ENCODE measurements at regions not wholly inside any gene's neighbourhood (a gene's known extent, or its start where the extent isn't known, plus 50 kb on each side); places are given as distances from the start of the nearest gene placed in this dataset.
"Not testable (repeated sequence)": the region's sequence is repeated elsewhere in the genome, so short reads cannot be mapped to it uniquely, and the experiment has no call there.

DNA sequence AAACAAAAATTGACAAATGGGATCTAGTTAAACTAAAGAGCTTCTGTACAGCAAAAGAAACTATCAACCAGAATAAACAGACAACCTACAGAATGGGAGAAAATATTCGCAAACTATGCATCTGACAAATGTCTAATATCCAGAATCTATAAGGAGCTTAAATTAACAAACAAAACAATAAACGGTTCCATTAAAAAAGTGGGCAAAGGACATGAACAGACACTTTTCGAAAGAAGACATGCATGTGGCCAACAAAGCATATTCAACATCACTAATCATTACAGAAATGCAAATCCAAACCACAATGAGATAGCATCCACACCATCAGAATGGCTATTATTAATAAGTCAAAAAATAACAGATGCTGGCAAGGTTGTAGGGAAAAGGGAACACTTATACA, 50.5 kb upstream of the MED13L start:
- DNase-seq = not testable (repeated sequence)

DNA sequence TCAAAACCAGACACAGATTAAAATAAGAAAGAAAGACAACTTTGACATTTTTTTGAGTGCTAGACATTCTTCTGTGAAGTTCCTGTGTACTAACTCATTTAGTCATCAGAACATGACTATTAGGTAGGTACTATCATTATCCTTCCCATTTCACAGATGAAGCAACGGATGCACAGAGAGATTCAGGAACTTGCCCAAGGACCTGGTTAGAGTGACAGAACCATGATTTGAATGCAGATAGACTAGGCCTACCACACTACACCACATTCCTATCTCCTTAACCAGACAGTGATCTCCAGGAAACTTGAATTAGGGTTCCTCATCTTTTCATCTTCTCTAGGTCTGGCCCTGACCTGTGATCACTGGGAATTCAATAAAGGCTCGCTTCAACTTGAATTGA, 54.4 kb upstream of the MED13L start:
- DNase-seq = no peak

DNA sequence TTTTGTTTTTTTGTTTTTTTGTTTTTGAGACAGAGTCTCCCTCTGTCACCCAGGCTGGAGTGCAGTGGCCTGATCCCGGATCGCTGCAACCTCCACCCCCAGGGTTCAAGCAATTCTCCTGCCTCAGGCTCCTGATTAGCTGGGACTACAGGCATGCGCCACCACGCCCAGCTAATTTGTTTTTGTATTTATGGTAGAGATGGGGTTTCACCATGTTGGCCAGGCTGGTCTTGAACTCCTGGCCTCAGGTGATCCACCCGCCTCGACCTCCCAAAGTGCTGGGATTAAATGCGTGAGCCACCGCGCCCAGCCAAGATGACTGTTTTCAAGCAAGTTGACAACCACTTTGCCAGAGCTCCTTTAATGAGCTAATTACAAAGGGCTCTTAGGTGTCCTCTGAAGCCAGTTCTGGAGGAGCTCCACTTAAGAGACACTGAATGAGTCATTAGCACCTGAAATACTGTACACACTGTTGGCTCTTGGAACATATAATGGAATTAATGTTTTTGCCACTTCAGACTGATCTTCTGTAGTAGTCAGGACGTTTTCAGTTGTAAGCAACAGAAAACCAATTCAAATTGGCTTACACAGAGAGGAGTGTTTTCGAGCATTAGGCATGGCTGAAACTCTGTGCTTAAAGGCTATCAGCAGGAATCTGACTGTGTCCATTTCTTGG, 55.4 kb upstream of the MED13L start:
- no peak for DNase-seq

DNA sequence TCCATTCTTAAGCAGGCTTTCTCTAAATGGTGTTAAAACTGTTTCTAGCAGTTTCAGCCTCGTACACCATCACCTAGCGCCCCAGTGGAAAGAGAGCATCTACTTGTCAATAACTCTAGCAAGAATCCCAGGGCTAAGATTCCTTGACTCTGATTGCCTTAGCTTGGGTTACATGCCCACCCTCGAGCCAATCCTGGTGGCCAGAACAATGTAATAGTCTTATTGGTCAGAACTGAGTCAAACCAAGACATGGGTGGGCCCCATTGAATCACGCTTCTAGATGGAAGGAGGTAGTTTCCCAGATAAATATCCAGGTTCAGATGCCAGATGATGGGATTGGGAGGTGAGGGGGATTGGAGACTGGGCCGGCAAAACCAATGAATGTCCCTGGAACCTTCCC, 55.9 kb upstream of the MED13L start:
- DNase-seq = no peak

DNA sequence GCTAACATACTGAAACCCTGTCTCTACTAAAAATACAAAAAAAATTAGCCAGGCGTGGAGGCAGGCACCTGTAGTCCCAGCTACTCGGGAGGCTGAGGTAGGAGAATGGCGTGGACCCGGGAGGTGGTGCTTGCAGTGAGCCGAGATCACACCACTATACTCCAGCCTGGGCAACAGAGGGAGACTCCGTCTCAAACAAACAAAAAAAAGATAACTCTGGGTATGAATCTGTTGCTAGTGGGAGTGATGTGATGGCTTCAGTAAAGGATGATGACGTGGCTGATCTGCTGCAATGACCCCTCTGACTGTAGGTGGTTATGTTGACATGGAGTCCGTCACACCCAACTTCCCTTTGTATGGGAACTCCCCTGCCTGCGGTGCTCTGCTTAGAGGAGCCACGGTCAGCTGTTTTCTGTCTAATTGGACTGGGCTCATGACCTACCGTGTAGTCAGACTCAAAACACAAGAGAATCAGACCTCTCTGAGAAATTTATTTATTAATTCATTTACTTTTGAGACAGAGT, 59.1 kb upstream of the MED13L start:
- DNase-seq = no peak

DNA sequence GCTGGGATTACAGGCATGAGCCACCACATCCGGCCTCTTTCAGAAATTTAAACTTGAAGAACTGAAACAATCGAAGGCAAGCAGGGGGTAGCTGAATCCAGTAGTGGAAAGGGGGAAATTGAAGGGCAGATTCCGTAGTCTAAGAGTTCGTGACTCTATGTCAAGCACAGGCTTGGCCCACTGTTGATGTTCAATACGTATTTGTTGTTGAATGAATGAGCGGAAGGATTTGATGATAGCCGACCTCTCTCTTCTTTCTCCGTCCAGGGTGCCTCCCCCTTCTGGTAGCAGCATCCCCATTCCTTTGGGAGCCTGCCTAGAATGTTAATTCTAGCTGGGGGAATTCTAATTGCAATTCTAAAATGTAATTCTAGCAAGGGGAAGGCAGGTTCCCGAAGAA, 59.8 kb upstream of the MED13L start:
- no peak for DNase-seq

DNA sequence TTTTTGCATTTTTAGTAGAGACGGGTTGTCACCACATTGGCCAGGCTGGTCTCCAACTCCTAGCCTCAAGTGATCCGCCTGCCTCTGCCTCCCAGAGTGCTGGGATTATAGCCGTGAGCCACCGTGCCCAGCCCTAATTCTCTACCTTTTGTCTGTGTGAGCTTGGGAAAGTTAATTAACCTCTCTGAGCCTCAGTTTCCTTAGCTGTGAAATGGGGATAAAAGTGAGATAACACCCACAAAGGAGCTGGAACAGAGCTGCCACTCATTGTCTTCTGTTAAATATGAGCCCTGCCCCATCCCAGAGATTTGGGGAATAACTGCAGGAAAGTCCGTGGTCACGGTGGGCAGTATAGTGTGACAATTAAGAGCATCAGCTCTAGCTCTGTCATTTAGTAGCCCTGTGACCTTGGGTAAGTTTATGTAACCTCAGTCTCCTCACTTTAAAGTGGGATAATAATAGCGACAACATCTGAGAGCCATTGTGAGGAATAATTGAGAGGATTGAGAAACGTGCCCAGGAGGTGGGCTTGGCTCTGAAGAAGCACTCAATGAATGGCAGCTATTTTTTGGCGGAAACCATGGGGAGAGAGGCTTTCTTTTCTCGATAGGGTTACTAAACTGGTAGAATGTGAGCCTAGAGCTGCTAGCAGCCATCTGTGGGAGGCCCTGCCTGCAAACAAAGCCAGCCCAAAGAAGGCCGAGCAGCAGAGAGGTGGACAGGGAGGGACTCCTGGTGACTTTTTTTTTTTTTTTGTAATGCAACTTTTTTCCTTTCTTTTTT, 60.8 kb upstream of the MED13L start:
- no peak for DNase-seq

DNA sequence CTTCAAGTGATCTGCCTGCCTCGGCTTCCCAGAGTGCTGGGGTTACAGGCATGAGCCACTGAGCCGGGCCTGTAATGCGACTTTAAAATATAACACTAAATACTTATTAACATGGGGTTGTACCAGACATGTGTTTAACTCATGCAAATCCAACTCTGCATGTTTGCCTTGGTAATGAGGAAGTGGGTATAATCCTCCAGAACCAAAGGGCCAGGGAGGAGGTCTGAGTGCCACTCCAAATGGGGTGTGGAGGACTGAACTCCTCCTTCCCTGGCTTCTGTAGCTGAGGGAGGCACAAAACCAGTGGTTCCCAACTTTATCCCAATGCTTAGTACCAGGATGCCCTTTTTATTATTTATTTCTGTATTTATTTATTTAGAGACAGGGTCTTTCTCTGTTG, 61.6 kb upstream of the MED13L start:
- no peak for DNase-seq

DNA sequence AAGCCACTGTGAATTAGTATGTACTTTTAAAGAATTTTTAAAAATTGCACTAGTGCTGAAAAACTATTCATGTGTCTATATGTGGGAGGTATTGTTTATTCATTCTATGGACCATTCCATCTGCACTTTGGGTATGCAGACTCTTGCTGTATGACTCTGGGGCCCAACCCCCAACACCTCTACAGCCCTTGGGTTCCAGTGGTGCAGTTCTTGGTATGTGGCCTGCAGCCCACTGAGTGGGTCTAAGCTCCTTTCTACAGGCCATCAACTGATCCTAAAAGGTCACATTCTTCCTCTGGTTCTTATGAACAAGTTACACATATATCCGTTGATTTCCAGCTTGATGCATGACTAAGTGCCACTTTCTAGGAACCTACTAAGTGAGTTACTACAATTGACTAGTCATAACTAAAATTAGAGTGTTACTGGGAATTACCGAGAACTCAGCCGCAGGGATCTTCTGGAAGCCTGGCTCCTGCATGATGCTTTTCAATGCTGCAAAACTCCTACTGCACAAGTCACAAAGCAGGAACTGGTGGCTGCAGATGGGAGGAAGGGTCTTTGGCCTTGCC, 62.4 kb upstream of the MED13L start:
- DNase-seq = no peak

DNA sequence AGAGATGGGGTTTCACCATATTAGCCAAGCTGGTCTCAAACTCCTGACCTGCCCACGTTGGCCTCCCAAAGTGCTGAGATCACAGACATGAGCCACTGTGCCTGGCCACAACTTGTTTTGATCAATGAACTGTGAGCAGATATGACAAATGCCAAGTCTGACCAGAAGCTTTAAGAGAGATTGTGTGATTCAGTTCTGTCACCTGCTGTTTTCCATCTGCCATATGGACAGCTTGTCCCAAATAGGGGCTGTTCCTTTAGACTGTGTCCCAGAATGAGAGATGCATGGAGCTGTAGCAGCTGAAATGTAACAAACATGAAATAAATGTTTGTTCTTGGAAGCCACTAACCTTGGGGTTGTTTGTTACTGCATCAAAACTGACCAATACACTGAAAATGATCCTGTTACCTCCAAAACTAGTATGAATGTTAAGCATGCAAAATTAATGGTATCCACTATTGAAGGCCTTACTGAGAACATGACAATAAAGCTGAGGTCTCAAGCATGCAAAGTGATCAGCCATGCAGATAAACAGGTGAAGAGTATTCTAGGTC, 65.9 kb upstream of the MED13L start:
- DNase-seq = no peak

DNA sequence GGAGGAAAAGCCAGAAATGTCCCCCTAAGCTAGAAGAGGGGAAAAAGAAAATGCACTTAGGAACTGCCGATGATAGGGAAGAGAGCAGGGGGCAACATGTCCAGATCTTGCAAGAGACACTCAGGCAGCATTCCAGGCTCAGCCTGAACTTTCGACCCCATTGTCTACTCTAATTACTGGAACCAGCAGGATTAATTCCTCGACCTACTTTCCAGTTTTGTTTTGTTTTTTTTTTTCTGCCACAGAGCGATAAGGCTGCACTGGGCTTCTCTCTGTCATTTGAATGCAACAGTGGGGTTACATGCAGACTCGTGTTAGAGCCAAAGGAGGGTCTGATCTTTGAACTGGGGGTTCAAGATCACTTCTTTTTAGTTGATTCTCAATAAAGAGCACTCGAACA, 68.7 kb upstream of the MED13L start:
- DNase-seq = no peak

DNA sequence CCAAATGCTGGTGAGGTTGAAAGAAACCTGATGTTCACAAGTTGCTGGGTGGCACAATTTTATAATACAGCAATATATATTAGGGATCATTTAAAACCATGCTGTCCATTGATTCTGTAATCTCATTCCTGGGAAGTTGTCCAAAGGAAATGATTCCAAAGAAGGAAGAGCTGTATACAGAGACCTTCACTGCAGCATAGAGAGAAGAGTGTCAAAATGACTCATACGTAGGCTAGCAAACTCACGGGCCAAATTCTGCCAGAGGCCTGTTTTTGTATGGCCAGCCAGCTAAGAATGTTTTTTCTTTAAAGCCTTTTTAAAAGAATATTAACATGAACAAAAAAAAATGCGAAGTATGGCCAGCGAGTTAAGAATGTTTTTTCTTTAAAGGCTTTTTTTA, 69.2 kb upstream of the MED13L start:
- no peak for DNase-seq

DNA sequence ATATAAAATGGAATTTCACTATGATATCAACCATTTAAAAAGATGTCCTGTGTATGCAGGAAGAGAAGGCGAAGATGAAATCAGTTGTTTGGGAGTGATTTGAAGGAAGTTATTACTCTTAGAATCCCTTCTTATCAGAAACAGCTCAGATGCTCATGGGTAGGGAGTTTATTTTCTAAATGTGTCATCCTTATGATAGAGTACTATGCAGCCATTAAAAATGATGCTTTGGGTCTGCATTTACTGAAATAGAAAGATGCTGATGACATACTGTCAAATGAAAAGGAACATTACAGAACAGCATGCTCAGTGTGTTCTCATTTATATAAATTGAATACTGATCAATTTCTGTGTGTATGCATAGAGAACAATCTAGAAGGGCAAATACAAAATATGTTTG, 69.8 kb upstream of the MED13L start:
- DNase-seq = no peak

DNA sequence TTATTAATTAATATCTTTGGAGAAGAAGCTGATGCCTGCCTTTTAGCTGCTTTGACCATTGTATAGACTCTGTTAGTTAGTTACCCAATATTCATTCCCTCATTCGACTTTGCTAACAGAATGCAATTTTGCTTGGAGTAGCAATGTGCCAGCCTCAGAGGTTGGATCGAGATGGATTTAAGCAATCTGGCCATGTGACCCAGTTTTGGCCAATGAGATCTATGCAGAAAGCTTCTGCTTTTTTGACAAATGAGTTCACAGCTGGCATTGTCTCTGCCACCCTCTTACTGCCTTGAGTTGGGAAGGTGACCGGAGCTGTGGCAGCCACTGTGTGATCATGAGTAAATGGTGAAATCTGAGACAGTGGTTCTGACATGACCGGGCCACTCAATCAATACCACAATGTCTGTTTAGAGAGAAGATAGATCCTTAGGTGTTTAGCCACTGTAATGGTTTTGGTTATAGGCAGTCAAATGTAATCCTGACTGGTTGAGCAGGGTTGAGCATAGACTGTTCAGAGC, 74.9 kb upstream of the MED13L start:
- no peak for DNase-seq

DNA sequence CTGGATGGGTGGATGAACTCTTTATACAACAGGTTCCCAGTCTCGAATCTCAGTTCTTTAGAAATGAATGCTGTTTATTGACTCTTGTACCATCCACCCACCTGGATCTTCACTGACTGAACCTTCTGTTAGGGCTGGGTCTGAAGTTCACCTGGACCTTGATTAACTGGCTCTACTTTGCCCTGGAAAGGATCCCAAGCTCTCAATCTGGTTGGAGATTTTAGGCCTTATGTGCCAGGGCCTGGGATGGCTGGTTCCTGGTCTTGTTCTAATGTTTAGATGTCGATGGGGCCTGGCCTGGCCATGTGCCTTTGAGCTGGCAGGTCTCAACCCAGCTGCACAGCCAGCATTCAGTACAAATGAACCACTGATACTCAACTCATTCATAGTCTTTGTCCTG, 76.5 kb upstream of the MED13L start:
- no peak for DNase-seq

DNA sequence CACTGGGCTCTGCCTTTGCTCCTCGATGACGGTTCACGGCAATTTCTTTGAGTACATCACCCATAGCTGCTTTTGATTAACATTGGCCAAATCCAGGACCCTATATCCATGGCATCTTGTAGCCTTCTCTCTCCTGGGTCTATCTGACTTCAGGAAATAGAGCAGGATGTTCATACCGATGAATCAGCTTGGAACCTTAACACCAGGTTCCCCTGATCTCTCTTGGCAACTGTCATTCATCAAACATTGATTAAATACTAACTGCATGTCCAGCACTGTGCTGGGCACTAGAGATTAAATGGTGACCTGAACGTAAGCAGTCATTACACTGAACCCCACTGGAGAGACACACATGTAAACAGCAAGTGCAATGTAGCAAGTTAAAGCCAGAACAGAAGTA, 77.0 kb upstream of the MED13L start:
- DNase-seq = no peak

DNA sequence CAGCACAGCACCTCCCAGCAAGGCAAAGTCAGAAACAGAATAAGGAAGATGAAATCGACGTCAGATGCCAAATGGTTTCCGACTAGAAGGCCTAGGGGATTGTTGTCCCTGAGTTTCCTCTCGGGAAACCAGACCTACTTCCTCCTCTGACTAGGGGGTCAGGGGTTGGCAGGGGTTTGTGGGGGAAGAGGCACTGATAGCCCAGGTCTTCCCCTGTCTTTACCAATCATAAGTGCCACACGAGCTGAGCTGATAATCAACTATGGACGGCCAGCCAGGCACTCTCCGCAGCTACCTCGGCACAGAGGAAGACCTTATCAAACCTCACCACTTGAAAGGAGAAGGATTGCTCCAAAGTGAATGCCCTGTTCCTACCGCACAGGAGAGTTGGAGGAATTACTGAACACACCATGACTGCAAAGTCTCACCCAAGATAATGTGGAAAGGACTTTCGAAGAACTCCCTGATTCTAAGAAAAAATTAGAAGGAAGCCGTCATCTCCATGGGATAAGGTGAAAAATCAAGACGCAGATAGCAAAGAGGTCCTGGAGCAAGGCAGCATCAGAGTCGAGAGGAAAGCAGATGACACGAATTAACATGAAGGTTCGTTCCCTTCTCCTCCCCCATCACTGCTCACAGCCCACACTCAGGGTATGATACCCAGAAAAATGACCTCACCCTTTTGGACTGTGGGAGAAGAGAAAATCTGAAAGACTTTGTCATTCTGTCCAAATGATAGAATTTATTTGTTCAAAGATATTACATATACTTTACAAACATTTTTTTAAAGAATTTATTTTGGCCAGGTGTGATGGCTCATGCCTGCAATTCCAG, 77.7 kb upstream of the MED13L start:
- no peak for DNase-seq

DNA sequence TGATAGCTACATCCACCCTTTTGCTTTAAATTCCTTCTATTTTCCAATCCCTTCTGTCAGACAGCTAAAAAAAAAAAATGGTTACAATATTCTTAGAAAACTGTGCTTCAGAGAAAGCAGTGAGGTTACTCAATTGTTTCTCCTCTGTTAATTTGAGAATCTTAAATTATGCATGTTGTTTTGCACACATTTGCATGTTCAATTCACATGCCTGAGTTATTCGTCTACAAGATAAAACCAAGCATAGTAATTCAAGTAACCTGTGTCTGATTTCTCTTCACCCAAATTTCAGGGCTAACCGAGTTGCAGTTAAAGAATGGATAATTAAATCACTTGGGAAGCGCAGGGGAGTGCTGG, 81.0 kb upstream of the MED13L start:
- DNase-seq = no peak

DNA sequence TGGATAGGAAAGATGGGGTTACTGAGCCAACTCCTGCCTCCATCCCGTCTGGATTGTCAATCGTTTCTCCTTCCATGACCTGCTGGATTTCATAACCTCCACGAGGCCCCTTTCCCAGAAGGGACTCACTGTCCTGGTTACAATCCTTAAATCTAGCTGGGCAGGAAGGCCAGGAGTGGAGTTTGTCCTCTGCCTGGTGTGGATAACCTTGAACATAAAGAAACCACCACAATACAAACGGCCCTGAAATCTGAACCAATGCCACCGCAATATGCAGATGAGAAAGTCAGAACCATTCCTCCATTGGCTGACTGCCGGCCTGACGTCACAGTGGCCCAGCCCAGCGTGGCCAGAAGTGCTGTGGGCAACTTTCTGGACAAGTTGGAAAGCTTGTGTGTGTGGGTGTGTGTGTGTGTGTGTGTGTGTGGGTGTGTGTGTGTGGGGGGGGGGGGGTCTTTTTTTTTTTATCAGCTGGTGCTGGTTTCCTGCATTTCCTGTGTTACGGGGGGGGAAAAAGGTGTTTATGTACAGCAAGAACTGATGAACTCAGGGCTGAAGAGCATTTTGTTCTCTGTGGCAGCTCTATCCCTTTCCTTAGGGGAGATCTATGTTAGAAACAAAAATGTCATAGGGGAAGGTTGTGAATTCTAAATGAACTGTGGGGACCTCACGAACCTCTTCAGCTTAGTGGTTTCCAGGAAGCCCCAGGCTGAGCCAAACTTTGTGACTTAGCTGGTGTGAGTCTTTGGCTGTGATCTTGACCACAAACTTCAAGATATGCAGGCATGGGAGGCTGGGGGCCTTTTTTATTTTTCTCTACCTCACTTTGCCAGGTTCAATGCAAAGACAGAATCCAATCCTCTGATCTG, 81.6 kb upstream of the MED13L start:
- peak; percentile 81 for DNase-seq

DNA sequence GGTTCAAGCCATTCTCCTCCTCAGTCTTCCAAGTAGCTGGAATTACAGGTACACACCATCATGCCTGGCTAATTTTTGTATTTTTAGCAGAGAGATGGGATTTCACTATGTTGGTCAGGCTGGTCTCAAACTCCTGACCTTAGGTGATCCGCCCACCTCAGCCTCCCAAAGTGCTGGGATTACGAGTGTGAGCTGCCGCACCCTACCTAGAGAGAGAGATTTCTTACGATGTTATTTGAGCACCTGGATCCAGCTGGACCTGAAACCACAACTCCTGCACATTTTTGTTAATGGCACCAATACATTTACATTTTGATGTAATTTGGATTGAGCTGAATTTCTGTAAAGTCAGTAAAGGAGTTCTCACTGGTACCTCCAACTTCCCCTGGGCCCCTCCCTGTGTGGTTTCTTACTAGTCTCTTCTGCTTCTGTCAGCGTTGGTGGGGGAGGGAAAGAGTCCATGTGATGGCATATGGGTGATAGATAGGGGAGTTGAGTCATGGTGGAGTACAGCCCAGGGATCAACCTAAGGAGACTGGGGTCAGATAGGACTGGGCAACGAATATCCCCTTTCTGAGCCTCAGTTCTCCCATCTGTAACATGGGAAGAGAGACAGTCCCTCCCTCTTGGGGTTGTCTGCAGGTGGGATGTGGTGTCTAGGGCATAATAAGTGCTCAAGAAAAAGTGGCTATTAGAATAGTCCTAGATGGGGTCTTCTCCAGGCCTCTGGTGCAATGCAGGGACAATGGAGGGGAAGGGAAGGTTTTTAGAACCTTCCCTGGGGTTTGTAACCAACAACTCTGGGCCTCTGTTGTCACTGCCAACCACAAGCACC, 83.3 kb upstream of the MED13L start:
- DNase-seq = no peak

Data from DMS 273 treated with DMSO at 0.1 percent for 48 hours (cell line).